ENCODE measurements at regions not wholly inside any gene's neighbourhood (a gene's known extent, or its start where the extent isn't known, plus 50 kb on each side); places are given as distances from the start of the nearest gene placed in this dataset.

GRCh38 chr3:14592836-14593235 is 52.7 kb upstream of the GRIP2 start:
- H3K27ac ChIP-seq (ENCODE audit: low read depth), result no peak overlapping the region
- DNase-seq (ENCODE audit: low spot score) (no peak), ATAC-seq (no peak)
- no peak overlapping the region for H3K4me2 ChIP-seq
- H3K4me1 Mint-ChIP-seq, result peaks cover 10% of the 10 kb centered on the region
- no peaks in the 10 kb centered on the region for H3K36me3 ChIP-seq (ENCODE audit: insufficient read depth)
- no peak overlapping the region for H3K27ac Mint-ChIP-seq
- H3K36me3 Mint-ChIP-seq (ENCODE audit: low read depth), result no peaks in the 10 kb centered on the region
- no peaks in the 10 kb centered on the region for H3K9me3 Mint-ChIP-seq
- no peaks in the 10 kb centered on the region for H3F3A ChIP-seq (replicated peaks; ENCODE audit: low read depth)
- no peak overlapping the region for H2AFZ ChIP-seq
- H3K4me1 ChIP-seq (ENCODE audit: insufficient read depth), result peaks cover 8% of the 10 kb centered on the region; the same call in 1 of the 2 replicates
- 0 out of 2 replicates have a peak, but pooled peaks cover 3% of the 10 kb centered on the region for H3K79me2 ChIP-seq (replicated peaks; ENCODE audit: insufficient read depth)
- TF ChIP-seq POLR2AphosphoS5 (IDR thresholded peaks at IDR 0.05; ENCODE audit: low read depth) (no peak), STAT1 (IDR thresholded peaks at IDR 0.05; ENCODE audit: unreplicated experiment) (no peak), ZNF114 (CRISPR knock-in tag; IDR thresholded peaks at IDR 0.05) (no peak), ZNF331 (CRISPR knock-in tag; IDR thresholded peaks at IDR 0.05; ENCODE audit: low read depth) (no peak), EZH2 (IDR thresholded peaks at IDR 0.05; ENCODE audit: low read depth, unreplicated experiment) (no peak), REST (IDR thresholded peaks at IDR 0.05; ENCODE audit: unreplicated experiment) (no peak), CREB1 (CRISPR knock-in tag; IDR thresholded peaks at IDR 0.05; ENCODE audit: low read depth) (no peak), EZH2phosphoT487 (IDR thresholded peaks at IDR 0.05; ENCODE audit: unreplicated experiment) (no peak), JUNB (IDR thresholded peaks at IDR 0.05; ENCODE audit: unreplicated experiment) (no peak), CTCF (conservative IDR thresholded peaks at IDR 0.05; ENCODE audit: low read depth in 2 of 2) (no peak), NANOG (IDR thresholded peaks at IDR 0.05; ENCODE audit: borderline replicate concordance) (no peak)
- TF ChIP-seq, protein P1, sequence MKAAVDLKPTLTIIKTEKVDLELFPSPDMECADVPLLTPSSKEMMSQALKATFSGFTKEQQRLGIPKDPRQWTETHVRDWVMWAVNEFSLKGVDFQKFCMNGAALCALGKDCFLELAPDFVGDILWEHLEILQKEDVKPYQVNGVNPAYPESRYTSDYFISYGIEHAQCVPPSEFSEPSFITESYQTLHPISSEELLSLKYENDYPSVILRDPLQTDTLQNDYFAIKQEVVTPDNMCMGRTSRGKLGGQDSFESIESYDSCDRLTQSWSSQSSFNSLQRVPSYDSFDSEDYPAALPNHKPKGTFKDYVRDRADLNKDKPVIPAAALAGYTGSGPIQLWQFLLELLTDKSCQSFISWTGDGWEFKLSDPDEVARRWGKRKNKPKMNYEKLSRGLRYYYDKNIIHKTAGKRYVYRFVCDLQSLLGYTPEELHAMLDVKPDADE (IDR thresholded peaks at IDR 0.05), result no peak
- TF ChIP-seq, protein P2, sequence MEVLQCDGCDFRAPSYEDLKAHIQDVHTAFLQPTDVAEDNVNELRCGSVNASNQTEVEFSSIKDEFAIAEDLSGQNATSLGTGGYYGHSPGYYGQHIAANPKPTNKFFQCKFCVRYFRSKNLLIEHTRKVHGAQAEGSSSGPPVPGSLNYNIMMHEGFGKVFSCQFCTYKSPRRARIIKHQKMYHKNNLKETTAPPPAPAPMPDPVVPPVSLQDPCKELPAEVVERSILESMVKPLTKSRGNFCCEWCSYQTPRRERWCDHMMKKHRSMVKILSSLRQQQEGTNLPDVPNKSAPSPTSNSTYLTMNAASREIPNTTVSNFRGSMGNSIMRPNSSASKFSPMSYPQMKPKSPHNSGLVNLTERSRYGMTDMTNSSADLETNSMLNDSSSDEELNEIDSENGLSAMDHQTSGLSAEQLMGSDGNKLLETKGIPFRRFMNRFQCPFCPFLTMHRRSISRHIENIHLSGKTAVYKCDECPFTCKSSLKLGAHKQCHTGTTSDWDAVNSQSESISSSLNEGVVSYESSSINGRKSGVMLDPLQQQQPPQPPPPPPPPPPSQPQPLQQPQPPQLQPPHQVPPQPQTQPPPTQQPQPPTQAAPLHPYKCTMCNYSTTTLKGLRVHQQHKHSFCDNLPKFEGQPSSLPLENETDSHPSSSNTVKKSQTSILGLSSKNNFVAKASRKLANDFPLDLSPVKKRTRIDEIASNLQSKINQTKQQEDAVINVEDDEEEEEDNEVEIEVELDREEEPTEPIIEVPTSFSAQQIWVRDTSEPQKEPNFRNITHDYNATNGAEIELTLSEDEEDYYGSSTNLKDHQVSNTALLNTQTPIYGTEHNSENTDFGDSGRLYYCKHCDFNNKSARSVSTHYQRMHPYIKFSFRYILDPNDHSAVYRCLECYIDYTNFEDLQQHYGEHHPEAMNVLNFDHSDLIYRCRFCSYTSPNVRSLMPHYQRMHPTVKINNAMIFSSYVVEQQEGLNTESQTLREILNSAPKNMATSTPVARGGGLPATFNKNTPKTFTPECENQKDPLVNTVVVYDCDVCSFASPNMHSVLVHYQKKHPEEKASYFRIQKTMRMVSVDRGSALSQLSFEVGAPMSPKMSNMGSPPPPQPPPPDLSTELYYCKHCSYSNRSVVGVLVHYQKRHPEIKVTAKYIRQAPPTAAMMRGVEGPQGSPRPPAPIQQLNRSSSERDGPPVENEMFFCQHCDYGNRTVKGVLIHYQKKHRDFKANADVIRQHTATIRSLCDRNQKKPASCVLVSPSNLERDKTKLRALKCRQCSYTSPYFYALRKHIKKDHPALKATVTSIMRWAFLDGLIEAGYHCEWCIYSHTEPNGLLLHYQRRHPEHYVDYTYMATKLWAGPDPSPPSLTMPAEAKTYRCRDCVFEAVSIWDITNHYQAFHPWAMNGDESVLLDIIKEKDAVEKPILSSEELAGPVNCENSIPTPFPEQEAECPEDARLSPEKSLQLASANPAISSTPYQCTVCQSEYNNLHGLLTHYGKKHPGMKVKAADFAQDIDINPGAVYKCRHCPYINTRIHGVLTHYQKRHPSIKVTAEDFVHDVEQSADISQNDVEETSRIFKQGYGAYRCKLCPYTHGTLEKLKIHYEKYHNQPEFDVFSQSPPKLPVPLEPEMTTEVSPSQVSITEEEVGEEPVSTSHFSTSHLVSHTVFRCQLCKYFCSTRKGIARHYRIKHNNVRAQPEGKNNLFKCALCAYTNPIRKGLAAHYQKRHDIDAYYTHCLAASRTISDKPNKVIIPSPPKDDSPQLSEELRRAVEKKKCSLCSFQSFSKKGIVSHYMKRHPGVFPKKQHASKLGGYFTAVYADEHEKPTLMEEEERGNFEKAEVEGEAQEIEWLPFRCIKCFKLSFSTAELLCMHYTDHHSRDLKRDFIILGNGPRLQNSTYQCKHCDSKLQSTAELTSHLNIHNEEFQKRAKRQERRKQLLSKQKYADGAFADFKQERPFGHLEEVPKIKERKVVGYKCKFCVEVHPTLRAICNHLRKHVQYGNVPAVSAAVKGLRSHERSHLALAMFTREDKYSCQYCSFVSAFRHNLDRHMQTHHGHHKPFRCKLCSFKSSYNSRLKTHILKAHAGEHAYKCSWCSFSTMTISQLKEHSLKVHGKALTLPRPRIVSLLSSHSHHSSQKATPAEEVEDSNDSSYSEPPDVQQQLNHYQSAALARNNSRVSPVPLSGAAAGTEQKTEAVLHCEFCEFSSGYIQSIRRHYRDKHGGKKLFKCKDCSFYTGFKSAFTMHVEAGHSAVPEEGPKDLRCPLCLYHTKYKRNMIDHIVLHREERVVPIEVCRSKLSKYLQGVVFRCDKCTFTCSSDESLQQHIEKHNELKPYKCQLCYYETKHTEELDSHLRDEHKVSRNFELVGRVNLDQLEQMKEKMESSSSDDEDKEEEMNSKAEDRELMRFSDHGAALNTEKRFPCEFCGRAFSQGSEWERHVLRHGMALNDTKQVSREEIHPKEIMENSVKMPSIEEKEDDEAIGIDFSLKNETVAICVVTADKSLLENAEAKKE (CRISPR knock-in tag; IDR thresholded peaks at IDR 0.05), result no peak
- H3K4me3 Mint-ChIP-seq, result no peak overlapping the region
- H3K27me3 Mint-ChIP-seq (ENCODE audit: insufficient read depth, low read depth, poor library complexity), result peaks cover 4% of the 10 kb centered on the region
- H3K4me3 ChIP-seq, result no peak overlapping the region
- no peaks in the 10 kb centered on the region for H3K9me2 ChIP-seq (ENCODE audit: insufficient read depth)
- H3K27me3 ChIP-seq (ENCODE audit: insufficient read depth), result no peaks in the 10 kb centered on the region
- H4K20me1 ChIP-seq (replicated peaks; ENCODE audit: insufficient read depth), result peaks cover 5% of the 10 kb centered on the region; the same call in 1 of the 2 replicates
